Testis (tissue), 2 donors: ENCODE measurements at regions not wholly inside any gene's neighbourhood (a gene's known extent, or its start where the extent isn't known, plus 50 kb on each side); places are given as distances from the start of the nearest gene placed in this dataset.

Experiments
- DNase-seq: peaks from one replicate; pipeline ENCODE4 v3.0.0-alpha.2; 2019
- H3K27ac ChIP-seq, 2 donors: fragments of 200-600 bp; sonication (generic); one replicate each; pipeline ENCODE4 v1.5.1; 2019
- H3K27me3 ChIP-seq: fragments of 200-600 bp; sonication (generic); one replicate; pipeline ENCODE4 v1.5.1; 2019
- H3K36me3 ChIP-seq: fragments of 200-600 bp; sonication (generic); one replicate; pipeline ENCODE4 v1.5.1; 2017; ENCODE audit warnings: low read depth; ENCODE audit errors: missing control alignments
- H3K4me1 ChIP-seq: fragments of 200-600 bp; sonication (generic); one replicate; pipeline ENCODE4 v1.5.1; 2019
- H3K4me3 ChIP-seq, 2 donors: fragments of 200-600 bp; sonication (generic); one replicate each; pipeline ENCODE4 v1.5.1; 2017 to 2019
- H3K9me3 ChIP-seq: fragments of 200-600 bp; sonication (generic); one replicate; pipeline ENCODE4 v1.5.1; 2017
- CTCF ChIP-seq, 3 experiments: fragments of 450-650 bp in 2 of 3; fragments of 200-600 bp in 1 of 3; sonication (generic) in 1 of 3; IDR thresholded peaks; one replicate each; pipeline ENCODE4 v1.5.1; 2016 to 2019; ENCODE audit warnings: antibody characterized with exemption in 3 of 3, mild to moderate bottlenecking in 2 of 3, moderate library complexity in 1 of 3
- POLR2A ChIP-seq: fragments of 450-650 bp; IDR thresholded peaks from one replicate; pipeline ENCODE4 v1.6.1; 2017; ENCODE audit warnings: antibody characterized with exemption, mild to moderate bottlenecking, moderate library complexity
- WGBS, 2 donors: methylation state at CpG; one replicate each; pipeline ENCODE4 v1.1.5; 2018; 5-methylcytosine and 5-hydroxymethylcytosine counted together
- intact Hi-C: fragments of 100-400 bp; cut with DNase I; formaldehyde crosslinking; loops from one replicate; pipeline ENCODE4 v1.15.1; 2023; ENCODE audit warnings: low total_unique reads

DNA sequence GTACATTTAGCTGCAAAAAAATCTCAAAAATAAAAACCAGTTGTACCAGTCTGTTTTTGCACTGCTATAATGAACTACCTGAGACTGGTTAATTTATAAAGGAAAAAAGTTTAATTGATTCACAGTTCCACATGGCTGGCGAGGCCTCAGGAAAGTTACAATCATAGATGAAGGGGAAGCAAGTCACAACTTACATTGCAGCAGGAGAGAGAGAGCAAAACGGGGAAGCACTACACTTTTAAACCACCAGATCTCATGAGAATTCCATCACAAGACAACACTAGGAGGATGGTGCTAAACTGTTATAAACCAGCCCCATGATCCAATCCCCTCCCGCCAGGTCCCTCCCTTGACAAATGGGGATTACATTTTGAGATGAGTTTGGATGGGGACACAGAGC is 186.0 kb downstream of the TMTC3 start:
- WGBS, 2 donors = 81 to 91% methylated on average over 3 of the region's 3 CpGs
- H3K27ac ChIP-seq = no peak overlapping the region
- no peaks in the 10 kb centered on the region for H3K9me3 ChIP-seq
- H3K4me1 ChIP-seq = no peaks in the 10 kb centered on the region
- intact Hi-C loops = no loop called here
- H3K36me3 ChIP-seq = no peaks in the 10 kb centered on the region
- TF ChIP-seq POLR2A = no peak
- no peak for TF ChIP-seq CTCF (IDR thresholded peaks at IDR 0.05)
- no peak overlapping the region for H3K4me3 ChIP-seq
- DNase-seq = no peak
- no peaks in the 10 kb centered on the region for H3K27me3 ChIP-seq

- no peak for DNase-seq
- Histone ChIP-seq H3K4me3 (no peak overlapping the region), H3K4me1 (no peaks in the 10 kb centered on the region), H3K27ac (no peak overlapping the region), H3K9me3 (no peaks in the 10 kb centered on the region), H3K27me3 (no peaks in the 10 kb centered on the region), H3K36me3 (no peaks in the 10 kb centered on the region)
- intact Hi-C loops = no loop called here
- TF ChIP-seq POLR2A = no peak
- TF ChIP-seq CTCF (IDR thresholded peaks at IDR 0.05) = no peak
Measured at GRCh38 chr12:88329833-88330232, 187.7 kb downstream of the TMTC3 start.

- Histone ChIP-seq H3K9me3 (no peaks in the 10 kb centered on the region), H3K27me3 (no peaks in the 10 kb centered on the region), H3K36me3 (no peaks in the 10 kb centered on the region), H3K27ac (no peak overlapping the region), H3K4me3 (no peak overlapping the region), H3K4me1 (no peaks in the 10 kb centered on the region)
- TF ChIP-seq POLR2A = no peak
- TF ChIP-seq CTCF (IDR thresholded peaks at IDR 0.05) = no peak
- intact Hi-C loops = no loop called here
- no peak for DNase-seq
- WGBS, 2 donors = 75 to 86% methylated on average over 3 of the region's 3 CpGs
Measured at GRCh38 chr12:88334271-88334670, 192.2 kb downstream of the TMTC3 start.

GRCh38 chr12:88336076-88336739 is 194.1 kb downstream of the TMTC3 start:
- Histone ChIP-seq H3K9me3 (no peaks in the 10 kb centered on the region), H3K4me1 (no peaks in the 10 kb centered on the region), H3K4me3 (no peak overlapping the region), H3K36me3 (no peaks in the 10 kb centered on the region), H3K27me3 (no peaks in the 10 kb centered on the region), H3K27ac (no peak overlapping the region)
- no peak for DNase-seq
- intact Hi-C loops = no loop called here
- no peak for TF ChIP-seq POLR2A
- no peak for TF ChIP-seq CTCF (IDR thresholded peaks at IDR 0.05)
- WGBS, 2 donors = 69 to 75% methylated on average over 8 of the region's 8 CpGs

DNA sequence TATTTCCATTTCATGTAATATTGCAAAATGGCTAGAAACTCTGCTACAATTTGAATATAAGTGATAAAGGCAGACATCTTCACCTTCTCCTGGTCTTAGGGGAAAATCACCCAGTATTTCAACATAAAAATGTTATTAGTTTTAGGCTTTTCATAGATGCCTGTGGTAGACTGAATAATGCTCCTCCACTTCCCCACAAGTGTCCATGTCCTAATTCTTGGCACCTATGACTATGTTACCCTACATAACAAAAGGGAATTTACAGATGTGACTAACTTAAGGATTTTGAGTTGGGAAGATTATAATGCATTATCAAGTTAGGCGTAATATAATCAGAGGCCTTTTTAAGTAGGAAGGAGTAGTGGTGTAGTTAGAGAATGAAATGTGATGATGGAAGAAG is 196.4 kb downstream of the TMTC3 start:
- TF ChIP-seq POLR2A (no peak), CTCF (IDR thresholded peaks at IDR 0.05) (no peak)
- DNase-seq = no peak
- Histone ChIP-seq H3K36me3 (no peaks in the 10 kb centered on the region), H3K9me3 (no peaks in the 10 kb centered on the region), H3K27me3 (no peaks in the 10 kb centered on the region), H3K4me1 (no peaks in the 10 kb centered on the region), H3K27ac (no peak overlapping the region), H3K4me3 (no peak overlapping the region)
- WGBS, 2 donors = 0% methylated on average over 1 of the region's 1 CpG
- intact Hi-C loops = no loop called here
